ENCODE measurements at regions not wholly inside any gene's neighbourhood (a gene's known extent, or its start where the extent isn't known, plus 50 kb on each side); places are given as distances from the start of the nearest gene placed in this dataset.
A peak's percentile ranks its signal among the peaks of the same experiment; 100 is the strongest.
"Not testable (repeated sequence)": the region's sequence is repeated elsewhere in the genome, so short reads cannot be mapped to it uniquely, and the experiment has no call there.

- no peak for TF ChIP-seq CTCF (conservative IDR thresholded peaks at IDR 0.05; ENCODE audit: low read depth, low read length)
- DNase-seq (ENCODE audit: low read depth) = no peak
- no peak overlapping the region for H3K4me3 ChIP-seq (ENCODE audit: low read depth, low read length)
Observed at GRCh38 chr16:27600381-27600780, 50.4 kb downstream of the KATNIP start.

- no peak overlapping the region for H3K4me3 ChIP-seq (ENCODE audit: low read depth, low read length)
- no peak for DNase-seq (ENCODE audit: low read depth)
- TF ChIP-seq CTCF (conservative IDR thresholded peaks at IDR 0.05; ENCODE audit: low read depth, low read length) = no peak
Observed at GRCh38 chr16:27602103-27602502, 52.2 kb downstream of the KATNIP start.

- H3K4me3 ChIP-seq (ENCODE audit: low read depth, low read length) = not testable (repeated sequence)
- TF ChIP-seq CTCF (conservative IDR thresholded peaks at IDR 0.05; ENCODE audit: low read depth, low read length) = peak; percentile 85
- peak; percentile 78 for DNase-seq (ENCODE audit: low read depth)
Observed at GRCh38 chr16:27605500-27606106, 55.7 kb downstream of the KATNIP start.

GRCh38 chr16:27611340-27611739, 61.4 kb downstream of the KATNIP start:
- no peak overlapping the region for H3K4me3 ChIP-seq (ENCODE audit: low read depth, low read length)
- TF ChIP-seq CTCF (conservative IDR thresholded peaks at IDR 0.05; ENCODE audit: low read depth, low read length) = no peak
- no peak for DNase-seq (ENCODE audit: low read depth)

GRCh38 chr16:27613238-27613791, 63.4 kb downstream of the KATNIP start:
- DNase-seq (ENCODE audit: low read depth) = no peak
- no peak overlapping the region for H3K4me3 ChIP-seq (ENCODE audit: low read depth, low read length)
- TF ChIP-seq CTCF (conservative IDR thresholded peaks at IDR 0.05; ENCODE audit: low read depth, low read length) = no peak

GRCh38 chr16:27617665-27618064, 67.7 kb downstream of the KATNIP start:
- no peak for DNase-seq (ENCODE audit: low read depth)
- H3K4me3 ChIP-seq (ENCODE audit: low read depth, low read length) = no peak overlapping the region
- no peak for TF ChIP-seq CTCF (conservative IDR thresholded peaks at IDR 0.05; ENCODE audit: low read depth, low read length)

- H3K4me3 ChIP-seq (ENCODE audit: low read depth, low read length) = no peak overlapping the region
- no peak for TF ChIP-seq CTCF (conservative IDR thresholded peaks at IDR 0.05; ENCODE audit: low read depth, low read length)
- DNase-seq (ENCODE audit: low read depth) = no peak
Observed at GRCh38 chr16:27618165-27618564, 68.2 kb downstream of the KATNIP start.

All from choroid plexus epithelial cell (primary cell).